ENCODE measurements at regions not wholly inside any gene's neighbourhood (a gene's known extent, or its start where the extent isn't known, plus 50 kb on each side); places are given as distances from the start of the nearest gene placed in this dataset.

DNA sequence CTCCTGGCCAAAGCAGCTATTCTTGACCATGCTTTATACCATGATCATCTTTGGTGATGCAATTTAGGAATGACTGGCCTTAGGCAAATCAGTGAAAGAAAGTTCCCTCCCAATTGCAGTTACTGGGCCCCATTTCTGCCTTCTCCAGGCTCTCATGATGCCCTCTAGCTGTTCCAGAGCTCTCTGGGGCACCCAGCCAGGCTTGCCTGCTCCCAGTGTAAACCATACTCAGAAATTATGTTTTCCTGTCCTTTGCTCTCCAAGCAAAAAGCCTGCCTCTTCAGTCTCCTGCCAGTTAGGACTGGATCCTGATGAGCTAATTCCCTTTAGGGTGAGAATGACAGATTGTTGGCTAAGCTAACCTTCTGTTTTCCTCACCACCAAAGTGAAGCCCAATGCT is 85.3 kb upstream of the RBPJ start:
- ATAC-seq: no peak
- intact Hi-C loops (cut with micrococcal nuclease; ENCODE audit: unreplicated experiment): no loop called here
- CTCF ChIA-PET: no interaction called here

GRCh38 chr4:26237916-26238315 is 82.9 kb upstream of the RBPJ start:
- no peak for TF ChIP-seq SIN3A (IDR thresholded peaks at IDR 0.05; ENCODE audit: borderline replicate concordance, insufficient read depth, low read depth, low read length)
- no peak for TF ChIP-seq POLR2AphosphoS5 (IDR thresholded peaks at IDR 0.05; ENCODE audit: low read depth, low read length)
- TF ChIP-seq, protein P1, sequence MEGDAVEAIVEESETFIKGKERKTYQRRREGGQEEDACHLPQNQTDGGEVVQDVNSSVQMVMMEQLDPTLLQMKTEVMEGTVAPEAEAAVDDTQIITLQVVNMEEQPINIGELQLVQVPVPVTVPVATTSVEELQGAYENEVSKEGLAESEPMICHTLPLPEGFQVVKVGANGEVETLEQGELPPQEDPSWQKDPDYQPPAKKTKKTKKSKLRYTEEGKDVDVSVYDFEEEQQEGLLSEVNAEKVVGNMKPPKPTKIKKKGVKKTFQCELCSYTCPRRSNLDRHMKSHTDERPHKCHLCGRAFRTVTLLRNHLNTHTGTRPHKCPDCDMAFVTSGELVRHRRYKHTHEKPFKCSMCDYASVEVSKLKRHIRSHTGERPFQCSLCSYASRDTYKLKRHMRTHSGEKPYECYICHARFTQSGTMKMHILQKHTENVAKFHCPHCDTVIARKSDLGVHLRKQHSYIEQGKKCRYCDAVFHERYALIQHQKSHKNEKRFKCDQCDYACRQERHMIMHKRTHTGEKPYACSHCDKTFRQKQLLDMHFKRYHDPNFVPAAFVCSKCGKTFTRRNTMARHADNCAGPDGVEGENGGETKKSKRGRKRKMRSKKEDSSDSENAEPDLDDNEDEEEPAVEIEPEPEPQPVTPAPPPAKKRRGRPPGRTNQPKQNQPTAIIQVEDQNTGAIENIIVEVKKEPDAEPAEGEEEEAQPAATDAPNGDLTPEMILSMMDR (IDR thresholded peaks at IDR 0.05): no peak
- TF ChIP-seq REST (IDR thresholded peaks at IDR 0.05; ENCODE audit: insufficient read depth in 1 of 2, low read depth in 2 of 2, low read length in 1 of 2): no peak
- no peak for TF ChIP-seq TCF7L2 (IDR thresholded peaks at IDR 0.05; ENCODE audit: low read depth, low read length)
- ChIA-PET CTCF (interaction anchor here (0.6 kb wide), 1 partner anchor 177 kb away, joined by 3 read pairs; no protein-coding TSS in a partner anchor), POLR2A (no interaction called here)
- BruUV-seq (replicated peaks): no TSS peak
- in situ Hi-C loops (cut with HindIII; ENCODE audit: low pct_unique_long_range_greater_than_20kb, low sequenced_read_pairs): no loop called here
- DNase-seq (ENCODE audit: low read depth, low spot score) (no peak), ATAC-seq (no peak)
- Histone ChIP-seq H3K4me3 (ENCODE audit: low read depth in 2 of 2, low read length in 2 of 2) (no peak overlapping the region), H3K36me3 (ENCODE audit: control insufficient read depth, insufficient read depth, low read length) (no peaks in the 10 kb centered on the region), H3K27me3 (ENCODE audit: control insufficient read depth, insufficient read depth, low read length) (no peaks in the 10 kb centered on the region), H3K4me1 (ENCODE audit: control insufficient read depth, insufficient read depth, low read length) (no peaks in the 10 kb centered on the region), H3K9me3 (ENCODE audit: control insufficient read depth, insufficient read depth, low read depth, low read length) (no peaks in the 10 kb centered on the region; the same call in 1 of the 2 replicates), H3K27ac (ENCODE audit: low read length) (no peak overlapping the region)
- intact Hi-C loops (cut with micrococcal nuclease; ENCODE audit: unreplicated experiment): no loop called here

More for the DNA sequence above, 85.3 kb upstream of the RBPJ start:
- in situ Hi-C loops (cut with HindIII; ENCODE audit: low pct_unique_long_range_greater_than_20kb, low sequenced_read_pairs): no loop called here
- Histone ChIP-seq H3K4me3 (ENCODE audit: low read depth in 2 of 2, low read length in 2 of 2) (no peak overlapping the region), H3K4me1 (ENCODE audit: control insufficient read depth, insufficient read depth, low read length) (no peaks in the 10 kb centered on the region), H3K27ac (ENCODE audit: low read length) (no peak overlapping the region), H3K9me3 (ENCODE audit: control insufficient read depth, insufficient read depth, low read depth, low read length) (no peaks in the 10 kb centered on the region; the same call in 1 of the 2 replicates), H3K36me3 (ENCODE audit: control insufficient read depth, insufficient read depth, low read length) (no peaks in the 10 kb centered on the region), H3K27me3 (ENCODE audit: control insufficient read depth, insufficient read depth, low read length) (no peaks in the 10 kb centered on the region)
- TF ChIP-seq POLR2AphosphoS5 (IDR thresholded peaks at IDR 0.05; ENCODE audit: low read depth, low read length) (no peak), SIN3A (IDR thresholded peaks at IDR 0.05; ENCODE audit: borderline replicate concordance, insufficient read depth, low read depth, low read length) (no peak), REST (IDR thresholded peaks at IDR 0.05; ENCODE audit: insufficient read depth in 1 of 2, low read depth in 2 of 2, low read length in 1 of 2) (no peak), TCF7L2 (IDR thresholded peaks at IDR 0.05; ENCODE audit: low read depth, low read length) (no peak)
- TF ChIP-seq, protein P1 (IDR thresholded peaks at IDR 0.05): no peak
- POLR2A ChIA-PET: no interaction called here
- DNase-seq (ENCODE audit: low read depth, low spot score): no peak
- BruUV-seq (replicated peaks): no TSS peak

Data from Panc1 (cell line).